SK-N-MC (cell line): ENCODE measurements at regions not wholly inside any gene's neighbourhood (a gene's known extent, or its start where the extent isn't known, plus 50 kb on each side); places are given as distances from the start of the nearest gene placed in this dataset.

ENCODE experiments used
- EZH2 ChIP-seq: fragments of 200-600 bp; sonication (generic); IDR thresholded peaks from one replicate; pipeline ENCODE4 v1.6.1; 2017; ENCODE audit warnings: antibody characterized with exemption
- FOXP2 ChIP-seq: optimal IDR thresholded peaks from 2 replicates; pipeline ENCODE3; 2011; ENCODE audit warnings: mild to moderate bottlenecking, moderate library complexity; ENCODE audit not compliant: insufficient read depth; ENCODE audit errors: extremely low read length, control extremely low read depth
- POLR2AphosphoS5 ChIP-seq: IDR thresholded peaks from 2 replicates; pipeline ENCODE4 v1.6.1; 2012; ENCODE audit warnings: mild to moderate bottlenecking, low read depth, low read length, borderline replicate concordance

DNA sequence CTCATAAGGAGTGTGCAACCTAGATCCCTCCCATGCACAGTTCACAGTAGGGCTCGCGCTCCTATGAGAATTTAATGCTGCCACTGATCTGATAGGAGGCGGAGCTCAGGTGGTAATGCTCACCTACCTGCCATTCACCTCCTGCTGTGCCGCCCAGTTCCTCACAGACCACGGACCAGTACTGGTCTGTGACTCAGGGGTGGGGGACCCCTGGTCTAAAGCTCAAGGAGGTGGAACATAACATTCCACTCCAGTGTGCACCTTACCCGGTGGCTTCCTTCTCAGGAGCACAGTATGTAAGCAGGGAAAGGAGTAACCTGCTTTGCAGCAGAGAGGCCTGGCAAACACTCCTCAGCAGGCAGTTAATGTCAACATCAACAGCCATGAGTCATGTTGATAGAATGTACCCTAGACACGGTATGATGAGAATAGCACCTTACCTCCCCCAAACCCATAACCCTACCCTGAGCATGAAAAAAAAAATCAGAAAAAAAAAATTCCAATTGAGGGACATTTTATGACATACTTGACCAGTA is 273.5 kb downstream of the FGFR2 start:
- TF ChIP-seq POLR2AphosphoS5, result no peak
- TF ChIP-seq EZH2, result no peak
- no peak for TF ChIP-seq FOXP2
